ENCODE measurements at regions not wholly inside any gene's neighbourhood (a gene's known extent, or its start where the extent isn't known, plus 50 kb on each side); places are given as distances from the start of the nearest gene placed in this dataset.

GRCh38 chr16:48850097-48850770 lies 240.3 kb upstream of the N4BP1 start:
- no peaks in the 10 kb centered on the region for H3K27me3 ChIP-seq (ENCODE audit: control insufficient read depth, insufficient read depth, low read length)
- no peaks in the 10 kb centered on the region for H3K36me3 ChIP-seq (ENCODE audit: control insufficient read depth, insufficient read depth, low read length)
- no CpG with 5 or more reads among the region's 7 CpGs for WGBS (ENCODE audit: insufficient coverage, low lambda C conversion rate)
- H3K4me3 ChIP-seq (ENCODE audit: low read length) = no peak overlapping the region
- H3K4me1 ChIP-seq (ENCODE audit: control insufficient read depth, insufficient read depth, low read length) = no peaks in the 10 kb centered on the region
- no peak for DNase-seq
- no peak overlapping the region for H3K27ac ChIP-seq (ENCODE audit: low read length)
- no peaks in the 10 kb centered on the region for H3K9me3 ChIP-seq (ENCODE audit: control insufficient read depth, low read depth, low read length)

- no peak overlapping the region for H3K27ac ChIP-seq (ENCODE audit: low read length)
- no peak for DNase-seq
- no CpG with 5 or more reads among the region's 2 CpGs for WGBS (ENCODE audit: insufficient coverage, low lambda C conversion rate)
- H3K36me3 ChIP-seq (ENCODE audit: control insufficient read depth, insufficient read depth, low read length) = no peaks in the 10 kb centered on the region
- H3K4me3 ChIP-seq (ENCODE audit: low read length) = no peak overlapping the region
- H3K4me1 ChIP-seq (ENCODE audit: control insufficient read depth, insufficient read depth, low read length) = no peaks in the 10 kb centered on the region
- H3K9me3 ChIP-seq (ENCODE audit: control insufficient read depth, low read depth, low read length) = no peaks in the 10 kb centered on the region
- H3K27me3 ChIP-seq (ENCODE audit: control insufficient read depth, insufficient read depth, low read length) = no peaks in the 10 kb centered on the region
These were observed 236.3 kb upstream of the N4BP1 start for GRCh38 chr16:48846277-48846676.

- Histone ChIP-seq H3K4me1 (ENCODE audit: control insufficient read depth, insufficient read depth, low read length) (no peaks in the 10 kb centered on the region), H3K27me3 (ENCODE audit: control insufficient read depth, insufficient read depth, low read length) (no peaks in the 10 kb centered on the region), H3K27ac (ENCODE audit: low read length) (no peak overlapping the region), H3K36me3 (ENCODE audit: control insufficient read depth, insufficient read depth, low read length) (no peaks in the 10 kb centered on the region), H3K9me3 (ENCODE audit: control insufficient read depth, low read depth, low read length) (no peaks in the 10 kb centered on the region), H3K4me3 (ENCODE audit: low read length) (no peak overlapping the region)
- WGBS (ENCODE audit: insufficient coverage, low lambda C conversion rate) = 60% methylated on average over 1 of the region's 2 CpGs
- DNase-seq = no peak
These were observed 235.3 kb upstream of the N4BP1 start for GRCh38 chr16:48845261-48845660.

GRCh38 chr16:48838349-48838748 lies 228.4 kb upstream of the N4BP1 start:
- H3K27me3 ChIP-seq (ENCODE audit: control insufficient read depth, insufficient read depth, low read length) = no peaks in the 10 kb centered on the region
- H3K4me3 ChIP-seq (ENCODE audit: low read length) = no peak overlapping the region
- H3K9me3 ChIP-seq (ENCODE audit: control insufficient read depth, low read depth, low read length) = no peaks in the 10 kb centered on the region
- no peaks in the 10 kb centered on the region for H3K4me1 ChIP-seq (ENCODE audit: control insufficient read depth, insufficient read depth, low read length)
- DNase-seq = no peak
- WGBS (ENCODE audit: insufficient coverage, low lambda C conversion rate) = no CpG with 5 or more reads among the region's 1 CpG
- H3K27ac ChIP-seq (ENCODE audit: low read length) = no peak overlapping the region
- H3K36me3 ChIP-seq (ENCODE audit: control insufficient read depth, insufficient read depth, low read length) = no peaks in the 10 kb centered on the region

- WGBS (ENCODE audit: insufficient coverage, low lambda C conversion rate) = no CpG with 5 or more reads among the region's 4 CpGs
- no peaks in the 10 kb centered on the region for H3K4me1 ChIP-seq (ENCODE audit: control insufficient read depth, insufficient read depth, low read length)
- no peaks in the 10 kb centered on the region for H3K9me3 ChIP-seq (ENCODE audit: control insufficient read depth, low read depth, low read length)
- no peak overlapping the region for H3K4me3 ChIP-seq (ENCODE audit: low read length)
- H3K27me3 ChIP-seq (ENCODE audit: control insufficient read depth, insufficient read depth, low read length) = no peaks in the 10 kb centered on the region
- H3K36me3 ChIP-seq (ENCODE audit: control insufficient read depth, insufficient read depth, low read length) = no peaks in the 10 kb centered on the region
- H3K27ac ChIP-seq (ENCODE audit: low read length) = no peak overlapping the region
- DNase-seq = no peak
These were observed 226.7 kb upstream of the N4BP1 start for GRCh38 chr16:48836636-48837035.

- no peaks in the 10 kb centered on the region for H3K9me3 ChIP-seq (ENCODE audit: control insufficient read depth, low read depth, low read length)
- no peaks in the 10 kb centered on the region for H3K36me3 ChIP-seq (ENCODE audit: control insufficient read depth, insufficient read depth, low read length)
- H3K4me3 ChIP-seq (ENCODE audit: low read length) = no peak overlapping the region
- H3K27ac ChIP-seq (ENCODE audit: low read length) = no peak overlapping the region
- no peaks in the 10 kb centered on the region for H3K27me3 ChIP-seq (ENCODE audit: control insufficient read depth, insufficient read depth, low read length)
- DNase-seq = no peak
- WGBS (ENCODE audit: insufficient coverage, low lambda C conversion rate) = no CpG with 5 or more reads among the region's 2 CpGs
- no peaks in the 10 kb centered on the region for H3K4me1 ChIP-seq (ENCODE audit: control insufficient read depth, insufficient read depth, low read length)
These were observed 226.1 kb upstream of the N4BP1 start for GRCh38 chr16:48836067-48836466.

- Histone ChIP-seq H3K27me3 (ENCODE audit: control insufficient read depth, insufficient read depth, low read length) (no peaks in the 10 kb centered on the region), H3K27ac (ENCODE audit: low read length) (no peak overlapping the region), H3K4me1 (ENCODE audit: control insufficient read depth, insufficient read depth, low read length) (no peaks in the 10 kb centered on the region), H3K9me3 (ENCODE audit: control insufficient read depth, low read depth, low read length) (no peaks in the 10 kb centered on the region), H3K4me3 (ENCODE audit: low read length) (no peak overlapping the region), H3K36me3 (ENCODE audit: control insufficient read depth, insufficient read depth, low read length) (no peaks in the 10 kb centered on the region)
- WGBS (ENCODE audit: insufficient coverage, low lambda C conversion rate) = no CpG with 5 or more reads among the region's 1 CpG
- no peak for DNase-seq
These were observed 224.6 kb upstream of the N4BP1 start for GRCh38 chr16:48834576-48834975.

GRCh38 chr16:48833461-48833860 lies 223.5 kb upstream of the N4BP1 start:
- no peaks in the 10 kb centered on the region for H3K36me3 ChIP-seq (ENCODE audit: control insufficient read depth, insufficient read depth, low read length)

GRCh38 chr16:48831076-48831722 lies 221.2 kb upstream of the N4BP1 start:
- no peak for DNase-seq
- Histone ChIP-seq H3K36me3 (ENCODE audit: control insufficient read depth, insufficient read depth, low read length) (no peaks in the 10 kb centered on the region), H3K27ac (ENCODE audit: low read length) (no peak overlapping the region), H3K9me3 (ENCODE audit: control insufficient read depth, low read depth, low read length) (no peaks in the 10 kb centered on the region), H3K4me3 (ENCODE audit: low read length) (no peak overlapping the region), H3K27me3 (ENCODE audit: control insufficient read depth, insufficient read depth, low read length) (no peaks in the 10 kb centered on the region), H3K4me1 (ENCODE audit: control insufficient read depth, insufficient read depth, low read length) (no peaks in the 10 kb centered on the region)
- no CpG with 5 or more reads among the region's 4 CpGs for WGBS (ENCODE audit: insufficient coverage, low lambda C conversion rate)

More at GRCh38 chr16:48833461-48833860, 223.5 kb upstream of the N4BP1 start:
- Histone ChIP-seq H3K27me3 (ENCODE audit: control insufficient read depth, insufficient read depth, low read length) (no peaks in the 10 kb centered on the region), H3K4me1 (ENCODE audit: control insufficient read depth, insufficient read depth, low read length) (no peaks in the 10 kb centered on the region), H3K27ac (ENCODE audit: low read length) (no peak overlapping the region), H3K9me3 (ENCODE audit: control insufficient read depth, low read depth, low read length) (no peaks in the 10 kb centered on the region), H3K4me3 (ENCODE audit: low read length) (no peak overlapping the region)
- WGBS (ENCODE audit: insufficient coverage, low lambda C conversion rate) = no CpG with 5 or more reads among the region's 2 CpGs
- no peak for DNase-seq

- H3K27ac ChIP-seq (ENCODE audit: low read length) = no peak overlapping the region
- H3K36me3 ChIP-seq (ENCODE audit: control insufficient read depth, insufficient read depth, low read length) = no peaks in the 10 kb centered on the region
- DNase-seq = no peak
- H3K27me3 ChIP-seq (ENCODE audit: control insufficient read depth, insufficient read depth, low read length) = no peaks in the 10 kb centered on the region
- no CpG with 5 or more reads among the region's 12 CpGs for WGBS (ENCODE audit: insufficient coverage, low lambda C conversion rate)
- no peaks in the 10 kb centered on the region for H3K4me1 ChIP-seq (ENCODE audit: control insufficient read depth, insufficient read depth, low read length)
- no peak overlapping the region for H3K4me3 ChIP-seq (ENCODE audit: low read length)
- H3K9me3 ChIP-seq (ENCODE audit: control insufficient read depth, low read depth, low read length) = no peaks in the 10 kb centered on the region
These were observed 219.6 kb upstream of the N4BP1 start for GRCh38 chr16:48829336-48830310.

Data from large intestine (tissue), 3 donors.